OCI-LY7 (cell line): ENCODE measurements at regions not wholly inside any gene's neighbourhood (a gene's known extent, or its start where the extent isn't known, plus 50 kb on each side); places are given as distances from the start of the nearest gene placed in this dataset.

Source experiments
- BruUV-seq: library from RNA; stranded (reverse); fragments of 400-500 nt; replicated peaks from 2 replicates; lab custom pipeline; 2021; lab: Mats Ljungman, UMichigan
- CTCF ChIA-PET: fragments of 300-600 bp; sonication (Branson Sonifier 250); formaldehyde crosslinking; loops from one replicate; lab custom pipeline; 2022; ENCODE audit warnings: antibody characterized with exemption; ENCODE audit not compliant: unreplicated experiment; lab: Charles Lee
- POLR2A ChIA-PET: fragments of 300-600 bp; sonication (Branson Sonifier 250); formaldehyde crosslinking; loops from one replicate; lab custom pipeline; 2022; ENCODE audit warnings: antibody characterized with exemption; lab: Charles Lee
- DNase-seq: peaks from one replicate; pipeline ENCODE4 v3.0.0-alpha.2; 2015; ENCODE audit warnings: low spot score
- H2AFZ ChIP-seq: fragments of 200-600 bp; sonication (generic), shearing (Covaris generic); 2 replicates; pipeline ENCODE4 v1.6.1; 2014; ENCODE audit warnings: mild to moderate bottlenecking, antibody characterized with exemption, low read length, moderate library complexity
- H3K27ac ChIP-seq: fragments of 200-600 bp; sonication (generic); 2 replicates; pipeline ENCODE4 v1.5.1; 2014; ENCODE audit warnings: mixed run types, low read depth, mild to moderate bottlenecking, moderate library complexity, low read length, inconsistent platforms; ENCODE audit not compliant: poor library complexity, severe bottlenecking
- H3K36me3 ChIP-seq: fragments of 200-600 bp; sonication (generic); 2 replicates; pipeline ENCODE4 v1.6.1; 2014; ENCODE audit warnings: mild to moderate bottlenecking, antibody characterized with exemption, low read length, moderate library complexity, mixed read lengths; ENCODE audit not compliant: insufficient read depth
- H3K4me1 ChIP-seq: fragments of 200-600 bp; sonication (generic); 2 replicates; pipeline ENCODE4 v1.5.1; 2014; ENCODE audit warnings: mild to moderate bottlenecking, low read length; ENCODE audit not compliant: insufficient read depth, poor library complexity, severe bottlenecking
- H3K4me2 ChIP-seq: fragments of 200-600 bp; sonication (generic); 2 replicates; pipeline ENCODE4 v1.6.1; 2014; ENCODE audit warnings: mild to moderate bottlenecking, low read length
- H3K4me3 ChIP-seq: fragments of 200-600 bp; sonication (generic); 2 replicates; pipeline ENCODE4 v1.5.1; 2014; ENCODE audit warnings: mild to moderate bottlenecking, low read depth, low read length; ENCODE audit not compliant: poor library complexity, severe bottlenecking
- H3K79me2 ChIP-seq: fragments of 200-600 bp; sonication (generic); 2 replicates; pipeline ENCODE4 v1.6.1; 2016; ENCODE audit warnings: low read depth, mild to moderate bottlenecking, low read length, moderate library complexity, mixed read lengths; ENCODE audit not compliant: insufficient read depth
- H3K9me2 ChIP-seq: fragments of 200-600 bp; sonication (generic); 2 replicates; pipeline ENCODE4 v1.6.1; 2016; ENCODE audit warnings: mild to moderate bottlenecking, low read length, mixed read lengths; ENCODE audit not compliant: insufficient read depth
- H3K9me3 ChIP-seq: fragments of 200-600 bp; sonication (generic); 2 replicates; pipeline ENCODE4 v1.6.1; 2014; ENCODE audit warnings: mild to moderate bottlenecking, mixed run types, low read length, mixed read lengths
- H4K20me1 ChIP-seq: fragments of 200-600 bp; sonication (generic); 2 replicates; pipeline ENCODE4 v1.6.1; 2014; ENCODE audit warnings: mild to moderate bottlenecking, antibody characterized with exemption, low read length, moderate library complexity, mixed read lengths; ENCODE audit not compliant: insufficient read depth
- CTCF ChIP-seq: fragments of 200-600 bp; sonication (generic); conservative IDR thresholded peaks from 2 replicates; pipeline ENCODE4 v1.5.1; 2014; ENCODE audit warnings: mild to moderate bottlenecking, antibody characterized with exemption, low read length, moderate library complexity, mixed read lengths
- EZH2phosphoT487 ChIP-seq: fragments of 200-600 bp; sonication (generic); IDR thresholded peaks from 2 replicates; pipeline ENCODE4 v1.6.1; 2018; ENCODE audit warnings: low read depth, borderline replicate concordance, mild to moderate bottlenecking, mixed run types, antibody characterized with exemption, low read length, moderate library complexity, mixed read lengths
- intact Hi-C: fragments of 100-400 bp; cut with micrococcal nuclease; formaldehyde crosslinking; loops from one replicate; pipeline ENCODE4 v1.10.0; 2022; ENCODE audit not compliant: unreplicated experiment

GRCh38 chr3:187610981-187611511, 59.1 kb downstream of the SST start:
- H3K27ac ChIP-seq = no peak overlapping the region
- no peak overlapping the region for H3K4me2 ChIP-seq
- no peak overlapping the region for H3K4me3 ChIP-seq
- no TSS peak for BruUV-seq
- no peaks in the 10 kb centered on the region for H3K9me2 ChIP-seq
- DNase-seq = no peak
- POLR2A ChIA-PET = interaction anchor here (0.6 to 0.8 kb wide), 3 partner anchors 33 to 1331 kb away, joined by 3 to 4 read pairs (median 3); no protein-coding TSS in a partner anchor
- CTCF ChIA-PET = no interaction called here
- no peak overlapping the region for H2AFZ ChIP-seq
- no peaks in the 10 kb centered on the region for H3K9me3 ChIP-seq
- no peaks in the 10 kb centered on the region for H3K36me3 ChIP-seq
- H4K20me1 ChIP-seq = no peaks in the 10 kb centered on the region
- H3K4me1 ChIP-seq = no peaks in the 10 kb centered on the region
- TF ChIP-seq EZH2phosphoT487 (no peak), CTCF (no peak)
- intact Hi-C loops = no loop called here
- no peaks in the 10 kb centered on the region for H3K79me2 ChIP-seq

- Histone ChIP-seq H3K36me3 (no peaks in the 10 kb centered on the region), H3K79me2 (no peaks in the 10 kb centered on the region), H3K4me2 (no peak overlapping the region), H2AFZ (no peak overlapping the region), H3K27ac (no peak overlapping the region), H3K9me3 (no peaks in the 10 kb centered on the region), H4K20me1 (no peaks in the 10 kb centered on the region), H3K4me1 (no peaks in the 10 kb centered on the region), H3K9me2 (no peaks in the 10 kb centered on the region), H3K4me3 (no peak overlapping the region)
- intact Hi-C loops = no loop called here
- POLR2A ChIA-PET = no interaction called here
- no TSS peak for BruUV-seq
- no peak for TF ChIP-seq EZH2phosphoT487
- TF ChIP-seq CTCF = no peak
- no peak for DNase-seq
- CTCF ChIA-PET = no interaction called here
These were observed 75.9 kb downstream of the SST start for GRCh38 chr3:187594272-187594671.

GRCh38 chr3:187593451-187593850, 76.7 kb downstream of the SST start:
- TF ChIP-seq CTCF (no peak), EZH2phosphoT487 (no peak)
- Histone ChIP-seq H3K79me2 (no peaks in the 10 kb centered on the region), H3K4me2 (no peak overlapping the region), H3K36me3 (no peaks in the 10 kb centered on the region), H3K27ac (no peak overlapping the region), H3K9me3 (no peaks in the 10 kb centered on the region), H3K4me3 (no peak overlapping the region), H2AFZ (no peak overlapping the region), H3K4me1 (no peaks in the 10 kb centered on the region), H4K20me1 (no peaks in the 10 kb centered on the region), H3K9me2 (no peaks in the 10 kb centered on the region)
- ChIA-PET POLR2A (interaction anchor here (0.5 to 1.0 kb wide), 2 partner anchors 13 to 32 kb away, joined by 3 to 4 read pairs; no protein-coding TSS in a partner anchor), CTCF (no interaction called here)
- BruUV-seq = no TSS peak
- intact Hi-C loops = no loop called here
- DNase-seq = no peak
